GM12872 (cell line): ENCODE measurements at regions not wholly inside any gene's neighbourhood (a gene's known extent, or its start where the extent isn't known, plus 50 kb on each side); places are given as distances from the start of the nearest gene placed in this dataset.

Experiments used
- TF ChIP-seq, protein P1 (sequence below): IDR thresholded peaks from 3 replicates; pipeline ENCODE4 v1.5.1; 2011; ENCODE audit warnings: low read depth, mild to moderate bottlenecking, low read length, moderate library complexity; ENCODE audit not compliant: insufficient read depth

DNA sequence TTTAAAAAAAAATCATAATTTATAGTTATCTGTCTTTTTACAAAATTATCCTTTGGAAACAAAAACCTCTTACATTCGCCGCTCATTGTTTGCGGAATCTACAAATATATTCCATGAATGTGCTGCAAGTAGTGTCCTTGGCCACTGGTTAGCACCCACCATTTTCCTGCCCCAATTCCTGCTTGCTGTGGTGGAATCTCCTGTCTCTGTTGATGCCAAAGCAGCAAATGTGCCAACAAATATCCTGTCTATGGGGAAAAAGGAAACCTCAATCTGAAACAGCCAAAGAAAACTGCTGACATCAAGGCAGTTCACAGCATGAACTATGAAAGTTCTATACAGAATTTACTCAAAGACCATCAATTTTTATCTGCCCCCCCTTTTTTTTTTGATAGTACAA lies 603.6 kb downstream of the COL12A1 start:
- TF ChIP-seq, protein P1, sequence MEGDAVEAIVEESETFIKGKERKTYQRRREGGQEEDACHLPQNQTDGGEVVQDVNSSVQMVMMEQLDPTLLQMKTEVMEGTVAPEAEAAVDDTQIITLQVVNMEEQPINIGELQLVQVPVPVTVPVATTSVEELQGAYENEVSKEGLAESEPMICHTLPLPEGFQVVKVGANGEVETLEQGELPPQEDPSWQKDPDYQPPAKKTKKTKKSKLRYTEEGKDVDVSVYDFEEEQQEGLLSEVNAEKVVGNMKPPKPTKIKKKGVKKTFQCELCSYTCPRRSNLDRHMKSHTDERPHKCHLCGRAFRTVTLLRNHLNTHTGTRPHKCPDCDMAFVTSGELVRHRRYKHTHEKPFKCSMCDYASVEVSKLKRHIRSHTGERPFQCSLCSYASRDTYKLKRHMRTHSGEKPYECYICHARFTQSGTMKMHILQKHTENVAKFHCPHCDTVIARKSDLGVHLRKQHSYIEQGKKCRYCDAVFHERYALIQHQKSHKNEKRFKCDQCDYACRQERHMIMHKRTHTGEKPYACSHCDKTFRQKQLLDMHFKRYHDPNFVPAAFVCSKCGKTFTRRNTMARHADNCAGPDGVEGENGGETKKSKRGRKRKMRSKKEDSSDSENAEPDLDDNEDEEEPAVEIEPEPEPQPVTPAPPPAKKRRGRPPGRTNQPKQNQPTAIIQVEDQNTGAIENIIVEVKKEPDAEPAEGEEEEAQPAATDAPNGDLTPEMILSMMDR: no peak

DNA sequence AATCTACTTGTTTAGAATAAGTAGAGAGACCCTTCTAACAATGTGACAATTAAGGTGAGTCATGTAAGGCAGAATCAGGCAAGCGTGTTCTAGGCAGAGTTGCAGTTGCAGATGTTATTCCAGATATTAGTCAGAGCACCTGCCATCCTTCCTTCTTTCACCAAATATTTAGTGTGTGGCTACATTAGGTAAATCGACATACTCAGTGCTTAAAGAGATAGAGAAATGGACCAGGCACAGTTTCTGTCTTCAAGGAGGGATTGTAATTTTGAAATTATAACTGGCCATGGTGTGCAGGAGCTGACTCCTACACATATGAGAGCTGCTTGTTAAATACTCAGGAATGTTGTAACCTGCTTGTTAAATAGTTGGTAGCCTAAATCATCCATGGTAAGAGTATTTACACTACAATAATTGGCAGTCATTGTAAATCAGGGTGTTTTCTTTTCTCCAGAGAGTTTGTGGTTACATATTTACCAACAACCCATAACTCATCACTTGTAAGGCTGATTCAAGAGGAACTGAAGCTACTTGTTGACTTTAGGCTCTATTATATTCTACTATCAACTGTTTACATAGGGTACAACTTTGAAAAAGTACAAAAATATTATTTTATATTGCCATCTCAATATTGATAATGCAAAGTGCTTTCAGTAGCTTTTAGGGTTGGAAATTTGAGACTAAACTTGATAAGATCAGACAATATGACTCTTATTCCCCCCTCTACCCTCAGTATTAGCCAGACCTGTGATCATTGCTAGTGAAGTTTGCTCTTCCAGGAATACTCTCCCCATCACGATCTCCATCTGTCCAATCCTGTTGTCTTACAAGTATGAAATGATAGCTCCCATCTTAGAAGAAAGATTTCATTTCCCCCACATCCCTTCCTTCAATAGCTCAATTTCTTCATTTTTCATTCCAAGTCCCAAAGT lies 607.1 kb downstream of the COL12A1 start:
- TF ChIP-seq, protein P1: no peak

DNA sequence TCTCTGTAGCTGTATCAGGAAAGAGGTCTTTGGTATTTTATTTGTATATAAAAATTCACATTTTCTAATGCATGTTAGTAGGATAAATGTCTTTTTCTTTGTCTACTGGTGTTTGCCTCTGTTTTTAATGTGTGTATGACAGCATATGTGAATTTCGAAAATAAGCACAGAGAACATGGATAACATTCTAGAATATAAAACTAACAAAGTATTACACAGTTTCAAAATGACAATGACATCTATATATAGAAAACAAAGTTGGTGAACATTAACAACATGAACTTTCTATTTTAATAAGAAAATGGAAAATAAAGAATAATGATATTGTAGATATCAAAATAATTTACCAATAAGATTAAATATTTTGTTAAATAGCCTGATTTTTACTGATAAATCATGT lies 608.0 kb downstream of the COL12A1 start:
- TF ChIP-seq, protein P1: no peak

DNA sequence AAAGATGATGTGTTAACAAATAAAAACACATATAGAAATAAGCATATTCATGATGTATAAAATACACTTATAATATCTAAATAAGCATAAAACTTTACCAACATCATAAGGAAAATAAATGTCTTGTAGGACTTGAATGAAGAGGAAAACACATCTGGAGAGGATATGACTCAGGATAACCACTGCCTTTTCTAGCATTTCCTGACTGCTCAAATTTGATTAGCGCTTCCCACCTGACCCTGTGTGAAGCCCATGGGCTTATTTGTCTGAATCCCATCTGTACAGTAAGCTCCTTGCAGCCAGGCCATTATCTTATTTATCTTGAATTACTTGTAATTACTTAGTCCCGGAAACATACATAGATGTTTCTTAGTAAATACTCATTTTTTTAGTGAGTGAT lies 608.6 kb downstream of the COL12A1 start:
- TF ChIP-seq, protein P1: no peak

DNA sequence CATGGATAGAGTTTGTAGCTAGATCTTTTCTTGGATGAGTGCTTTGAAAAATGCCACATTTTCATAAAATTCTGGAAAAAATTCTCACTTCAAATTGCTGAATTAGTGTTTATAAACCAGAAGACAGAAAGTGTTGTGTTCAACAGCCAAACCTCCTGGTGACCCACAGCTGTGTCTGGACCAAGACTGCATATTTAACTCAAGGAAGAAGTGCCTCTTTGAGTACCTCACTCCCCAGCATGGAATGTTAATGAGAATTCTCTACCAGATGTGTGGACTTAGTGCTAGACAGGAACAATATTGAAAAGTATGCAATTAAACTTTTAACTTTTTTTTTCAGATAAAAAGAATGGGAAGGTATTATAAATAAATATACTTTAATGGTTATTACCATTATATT lies 609.3 kb downstream of the COL12A1 start:
- TF ChIP-seq, protein P1: no peak

DNA sequence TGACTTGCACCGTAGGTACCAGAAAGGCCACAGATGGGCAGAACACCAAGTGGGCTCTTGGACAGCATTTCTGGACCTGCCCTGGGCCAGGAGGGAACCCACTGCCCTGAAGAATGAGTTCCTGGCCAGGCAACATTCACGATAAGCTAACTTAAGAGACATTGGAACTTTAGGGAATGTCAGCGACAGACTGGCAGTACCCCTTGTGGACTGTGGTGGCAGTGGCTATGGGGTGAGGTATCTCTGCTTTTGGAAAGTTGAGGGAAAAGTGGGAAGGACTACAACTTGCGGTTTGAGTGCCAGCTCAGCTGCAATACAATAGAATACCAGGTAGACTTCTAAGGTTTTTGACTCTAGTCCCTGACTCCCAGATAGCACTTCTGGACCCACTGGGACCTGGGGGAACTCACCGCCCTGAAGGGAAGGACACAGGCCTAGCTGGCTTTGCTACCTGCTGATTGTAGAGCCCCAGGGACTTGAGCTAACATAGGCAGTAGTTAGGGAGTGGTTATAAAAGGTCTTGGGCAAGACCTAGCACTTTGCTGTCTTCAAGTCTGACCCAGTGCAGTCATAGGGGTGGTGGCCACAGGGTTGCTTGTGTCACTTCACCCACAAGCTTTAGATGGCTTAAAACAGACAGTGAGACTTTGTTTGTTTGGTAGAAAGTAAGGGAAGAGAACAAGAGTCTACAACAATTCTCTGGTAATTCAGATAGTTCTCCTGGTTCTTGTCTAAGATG lies 617.6 kb downstream of the COL12A1 start:
- TF ChIP-seq, protein P1: no peak

DNA sequence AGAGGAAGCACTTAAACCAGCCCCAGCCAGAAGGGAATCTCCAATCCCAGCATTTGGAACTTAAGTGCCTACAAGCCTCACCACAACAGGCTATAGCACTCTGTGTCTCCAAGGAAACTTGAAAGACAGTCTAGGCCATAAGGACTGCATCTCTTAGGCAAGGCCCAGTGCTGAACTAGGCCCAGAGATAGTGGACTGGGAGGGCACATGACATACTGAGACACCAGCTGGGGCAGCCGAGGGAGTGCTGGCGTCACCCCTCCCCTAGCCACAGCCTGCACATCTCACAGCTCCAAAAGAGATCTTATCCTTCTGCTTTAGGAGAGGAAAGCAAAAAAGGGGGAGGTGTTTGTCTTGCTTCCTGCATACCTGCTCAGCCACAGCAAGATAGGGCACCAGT lies 618.5 kb downstream of the COL12A1 start:
- TF ChIP-seq, protein P1: no peak
